Immature natural killer cell (primary cell): ENCODE measurements at regions not wholly inside any gene's neighbourhood (a gene's known extent, or its start where the extent isn't known, plus 50 kb on each side); places are given as distances from the start of the nearest gene placed in this dataset.
"Not testable (repeated sequence)": the region's sequence is repeated elsewhere in the genome, so short reads cannot be mapped to it uniquely, and the experiment has no call there.

Source experiments
- DNase-seq, 3 donors: peaks; one replicate each; pipeline ENCODE4 v3.0.0; 2022; ENCODE audit warnings: mixed read lengths in 1 of 3
- H3K27ac Mint-ChIP-seq, 6 donors: one replicate each; pipeline ENCODE4 v1.8.0; 2020; ENCODE audit warnings: mixed read lengths in 6 of 6, mild to moderate bottlenecking in 5 of 6, inconsistent platforms in 4 of 6, moderate library complexity in 3 of 6
- H3K27me3 Mint-ChIP-seq, 3 donors: one replicate each; pipeline ENCODE4 v1.8.0; 2020 to 2021; ENCODE audit warnings: low read depth in 3 of 3, mild to moderate bottlenecking in 3 of 3, mixed read lengths in 3 of 3, moderate library complexity in 3 of 3, inconsistent platforms in 1 of 3
- H3K36me3 Mint-ChIP-seq, 3 donors: one replicate each; pipeline ENCODE4 v1.8.0; 2020; ENCODE audit warnings: mixed read lengths in 3 of 3, inconsistent platforms in 2 of 3, mild to moderate bottlenecking in 2 of 3
- H3K4me1 Mint-ChIP-seq, 2 donors: one replicate each; pipeline ENCODE4 v1.8.0; 2020; ENCODE audit warnings: inconsistent platforms in 2 of 2, mild to moderate bottlenecking in 2 of 2, mixed read lengths in 2 of 2, moderate library complexity in 1 of 2
- H3K4me3 Mint-ChIP-seq, 5 donors: one replicate each; pipeline ENCODE4 v1.8.0; 2020; ENCODE audit warnings: mild to moderate bottlenecking in 5 of 5, mixed read lengths in 5 of 5, inconsistent platforms in 3 of 5, moderate library complexity in 3 of 5
- H3K9me3 Mint-ChIP-seq, 6 donors: one replicate each; pipeline ENCODE4 v1.8.0; 2020; ENCODE audit warnings: mild to moderate bottlenecking in 6 of 6, mixed read lengths in 6 of 6, inconsistent platforms in 4 of 6, moderate library complexity in 3 of 6

- H3K9me3 Mint-ChIP-seq = peaks cover 0 to 9% (median 2%) of the 10 kb centered on the region in 6 donors
- peaks cover 1 to 3% (median 2%) of the 10 kb centered on the region in 3 donors for H3K27me3 Mint-ChIP-seq
- H3K4me3 Mint-ChIP-seq = no peak overlapping the region
- DNase-seq = no peak
- no peaks in the 10 kb centered on the region for H3K4me1 Mint-ChIP-seq
- no peak overlapping the region for H3K27ac Mint-ChIP-seq
- H3K36me3 Mint-ChIP-seq = no peaks in the 10 kb centered on the region
Observed at GRCh38 chr7:34207810-34208209, 302.5 kb downstream of the BMPER start.

GRCh38 chr7:34208878-34209621 lies 303.7 kb downstream of the BMPER start:
- Mint-ChIP-seq H3K9me3 (peaks cover 0 to 10% (median 2%) of the 10 kb centered on the region in 6 donors), H3K27ac (no peak overlapping the region), H3K4me1 (no peaks in the 10 kb centered on the region), H3K36me3 (no peaks in the 10 kb centered on the region), H3K27me3 (peaks cover 1 to 3% (median 2%) of the 10 kb centered on the region in 3 donors), H3K4me3 (no peak overlapping the region)
- DNase-seq = no peak

- no peak for DNase-seq
- Mint-ChIP-seq H3K4me3 (no peak overlapping the region), H3K27ac (no peak overlapping the region), H3K4me1 (no peaks in the 10 kb centered on the region), H3K9me3 (peaks cover 0 to 14% (median 2%) of the 10 kb centered on the region in 6 donors), H3K27me3 (peaks cover 1 to 4% (median 3%) of the 10 kb centered on the region in 3 donors), H3K36me3 (no peaks in the 10 kb centered on the region)
Observed at GRCh38 chr7:34211018-34211417, 305.7 kb downstream of the BMPER start.

GRCh38 chr7:34217972-34218371 lies 312.6 kb downstream of the BMPER start:
- Mint-ChIP-seq H3K4me1 (no peaks in the 10 kb centered on the region), H3K9me3 (peaks cover 0 to 4% (median 0%) of the 10 kb centered on the region in 6 donors), H3K36me3 (no peaks in the 10 kb centered on the region), H3K27ac (no peak overlapping the region), H3K4me3 (no peak overlapping the region), H3K27me3 (peaks cover 1 to 2% (median 2%) of the 10 kb centered on the region in 3 donors)
- DNase-seq = no peak

GRCh38 chr7:34219153-34219718 lies 313.9 kb downstream of the BMPER start:
- Mint-ChIP-seq H3K4me3 (no peak overlapping the region), H3K27ac (no peak overlapping the region), H3K36me3 (no peaks in the 10 kb centered on the region), H3K27me3 (peaks cover 1 to 2% (median 2%) of the 10 kb centered on the region in 3 donors), H3K9me3 (peaks cover 0 to 4% (median 0%) of the 10 kb centered on the region in 6 donors), H3K4me1 (no peaks in the 10 kb centered on the region)
- no peak for DNase-seq

GRCh38 chr7:34220506-34221185 lies 315.3 kb downstream of the BMPER start:
- DNase-seq = no peak
- H3K4me3 Mint-ChIP-seq = no peak overlapping the region

GRCh38 chr7:34222316-34222715 lies 317.0 kb downstream of the BMPER start:
- no peak for DNase-seq
- peaks cover 0 to 2% (median 1%) of the 10 kb centered on the region in 3 donors for H3K27me3 Mint-ChIP-seq
- no peaks in the 10 kb centered on the region for H3K4me1 Mint-ChIP-seq
- H3K4me3 Mint-ChIP-seq = no peak overlapping the region
- peaks cover 0 to 5% (median 0%) of the 10 kb centered on the region in 6 donors for H3K9me3 Mint-ChIP-seq
- H3K36me3 Mint-ChIP-seq = no peaks in the 10 kb centered on the region
- no peak overlapping the region for H3K27ac Mint-ChIP-seq

More at GRCh38 chr7:34220506-34221185, 315.3 kb downstream of the BMPER start:
- Mint-ChIP-seq H3K9me3 (peaks cover 0 to 2% (median 0%) of the 10 kb centered on the region in 6 donors), H3K27me3 (peaks cover 1 to 2% (median 2%) of the 10 kb centered on the region in 3 donors), H3K27ac (no peak overlapping the region), H3K4me1 (no peaks in the 10 kb centered on the region), H3K36me3 (no peaks in the 10 kb centered on the region)

- Mint-ChIP-seq H3K27ac (no peak overlapping the region), H3K4me1 (no peaks in the 10 kb centered on the region), H3K4me3 (no peak overlapping the region), H3K36me3 (no peaks in the 10 kb centered on the region), H3K9me3 (peaks cover 0 to 5% (median 0%) of the 10 kb centered on the region in 6 donors), H3K27me3 (peaks cover 0 to 2% (median 1%) of the 10 kb centered on the region in 3 donors)
- no peak for DNase-seq
Observed at GRCh38 chr7:34222722-34223121, 317.4 kb downstream of the BMPER start.

GRCh38 chr7:34224281-34224680 lies 318.9 kb downstream of the BMPER start:
- no peak for DNase-seq
- Mint-ChIP-seq H3K27ac (no peak overlapping the region), H3K4me1 (no peaks in the 10 kb centered on the region), H3K27me3 (peaks cover 0 to 2% (median 1%) of the 10 kb centered on the region in 3 donors), H3K4me3 (no peak overlapping the region), H3K36me3 (no peaks in the 10 kb centered on the region), H3K9me3 (peaks cover 0 to 5% (median 0%) of the 10 kb centered on the region in 6 donors)

- Mint-ChIP-seq H3K9me3 (peaks cover 0 to 5% (median under 1%) of the 10 kb centered on the region in 6 donors), H3K4me1 (no peaks in the 10 kb centered on the region), H3K27me3 (peaks cover 0 to 3% (median 1%) of the 10 kb centered on the region in 3 donors), H3K36me3 (no peaks in the 10 kb centered on the region), H3K27ac (no peak overlapping the region), H3K4me3 (no peak overlapping the region)
- no peak for DNase-seq
Observed at GRCh38 chr7:34225193-34225592, 319.9 kb downstream of the BMPER start.

- Mint-ChIP-seq H3K27ac (no peak overlapping the region), H3K4me3 (no peak overlapping the region), H3K36me3 (peaks cover 0 to 4% (median 0%) of the 10 kb centered on the region in 3 donors), H3K4me1 (no peaks in the 10 kb centered on the region), H3K9me3 (peaks cover 0 to 16% (median 5%) of the 10 kb centered on the region in 6 donors), H3K27me3 (peaks cover 0 to 5% (median 0%) of the 10 kb centered on the region in 3 donors)
- DNase-seq = no peak
Observed at GRCh38 chr7:34227525-34227924, 322.2 kb downstream of the BMPER start.

GRCh38 chr7:34235101-34235500 lies 329.8 kb downstream of the BMPER start:
- not testable (repeated sequence) for H3K27me3 Mint-ChIP-seq, H3K27ac Mint-ChIP-seq, DNase-seq, H3K36me3 Mint-ChIP-seq, H3K4me1 Mint-ChIP-seq, H3K4me3 Mint-ChIP-seq
- H3K9me3 Mint-ChIP-seq = peaks cover 0 to 15% (median 2%) of the 10 kb centered on the region in 6 donors

GRCh38 chr7:34236057-34236456 lies 330.7 kb downstream of the BMPER start:
- H3K27ac Mint-ChIP-seq = no peak overlapping the region
- DNase-seq = no peak
- no peak overlapping the region for H3K4me3 Mint-ChIP-seq
- peaks cover 1 to 9% (median 4%) of the 10 kb centered on the region in 3 donors for H3K27me3 Mint-ChIP-seq
- peaks cover 0 to 4% (median 0%) of the 10 kb centered on the region in 3 donors for H3K36me3 Mint-ChIP-seq
- H3K9me3 Mint-ChIP-seq = peaks cover 0 to 8% (median 2%) of the 10 kb centered on the region in 6 donors
- no peaks in the 10 kb centered on the region for H3K4me1 Mint-ChIP-seq
